CD14-positive monocyte (primary cell): ENCODE measurements at regions not wholly inside any gene's neighbourhood (a gene's known extent, or its start where the extent isn't known, plus 50 kb on each side); places are given as distances from the start of the nearest gene placed in this dataset.

Source experiments
- DNase-seq, 3 donors: peaks; one replicate each; pipeline ENCODE4 v3.0.0-alpha.2; 2011 to 2022
- H2AFZ ChIP-seq: 2 replicates; pipeline ENCODE4 v1.6.0; 2012; ENCODE audit warnings: mild to moderate bottlenecking, low read depth, low read length, inconsistent platforms; ENCODE audit not compliant: insufficient read depth, poor library complexity, severe bottlenecking
- H3K27ac ChIP-seq, 2 donors: 1 replicate in 1 of 2; 2 replicates in 1 of 2; pipeline ENCODE4 v1.5.1; 2012 to 2013; ENCODE audit warnings: low read length in 2 of 2, control low read depth in 1 of 2, inconsistent platforms in 1 of 2, low read depth in 1 of 2, mild to moderate bottlenecking in 1 of 2
- H3K27me3 ChIP-seq, 2 donors: one replicate each; pipeline versions ENCODE4 v1.6.0 to v1.6.1; 2011 to 2013; ENCODE audit warnings: low read length in 2 of 2; ENCODE audit not compliant: control insufficient read depth in 2 of 2, insufficient read depth in 2 of 2
- H3K36me3 ChIP-seq, 2 donors: replicated peaks in 1 of 2; 1 replicate in 1 of 2; 2 replicates in 1 of 2; pipeline versions ENCODE4 v1.5.1 to v1.6.1; 2012 to 2013; ENCODE audit warnings: low read length in 2 of 2, control low read depth in 1 of 2, inconsistent platforms in 1 of 2, mild to moderate bottlenecking in 1 of 2; ENCODE audit not compliant: insufficient read depth in 2 of 2, control insufficient read depth in 1 of 2
- H3K4me1 ChIP-seq, 2 donors: 1 replicate in 1 of 2; 2 replicates in 1 of 2; pipeline versions ENCODE4 v1.5.1 to v1.6.1; 2012 to 2013; ENCODE audit warnings: low read length in 2 of 2, control low read depth in 1 of 2, inconsistent platforms in 1 of 2, mild to moderate bottlenecking in 1 of 2, moderate library complexity in 1 of 2; ENCODE audit not compliant: insufficient read depth in 2 of 2, control insufficient read depth in 1 of 2
- H3K4me2 ChIP-seq: replicated peaks from 2 replicates; pipeline ENCODE3; 2012; ENCODE audit warnings: low read length, moderate library complexity, mild to moderate bottlenecking; ENCODE audit not compliant: poor library complexity, severe bottlenecking; ENCODE audit errors: extremely low read depth
- H3K4me3 ChIP-seq, 3 experiments: fragments of 200-600 bp in 1 of 3; sonication (generic) in 1 of 3; replicated peaks in 1 of 3; 1 replicate in 2 of 3; 2 replicates in 1 of 3; pipeline ENCODE4 v1.5.1; 2011 to 2013; ENCODE audit warnings: low read length in 3 of 3, mild to moderate bottlenecking in 3 of 3, control low read depth in 2 of 3, low read depth in 2 of 3, inconsistent platforms in 1 of 3, moderate library complexity in 1 of 3
- H3K79me2 ChIP-seq: 2 replicates; pipeline ENCODE4 v1.6.0; 2012; ENCODE audit warnings: mild to moderate bottlenecking, control low read depth, inconsistent platforms, low read length, moderate library complexity; ENCODE audit not compliant: insufficient read depth
- H3K9ac ChIP-seq: 2 replicates; pipeline ENCODE4 v1.6.0; 2017; ENCODE audit warnings: low read length, mild to moderate bottlenecking; ENCODE audit not compliant: insufficient read depth, poor library complexity, severe bottlenecking
- H3K9me3 ChIP-seq, 2 donors: replicated peaks in 1 of 2; 1 replicate in 1 of 2; 2 replicates in 1 of 2; pipeline versions ENCODE4 v1.5.1 to v1.6.1; 2012 to 2013; ENCODE audit warnings: low read length in 2 of 2, control low read depth in 1 of 2; ENCODE audit not compliant: control insufficient read depth in 1 of 2, insufficient read depth in 1 of 2
- H4K20me1 ChIP-seq: 2 replicates; pipeline ENCODE4 v1.6.0; 2012; ENCODE audit warnings: mild to moderate bottlenecking, low read length, control low read depth, moderate library complexity; ENCODE audit not compliant: insufficient read depth
- H3K27ac Mint-ChIP-seq, 7 donors: one replicate each; pipeline ENCODE4 v1.8.0; 2020; ENCODE audit warnings: mild to moderate bottlenecking in 7 of 7, mixed read lengths in 7 of 7, moderate library complexity in 6 of 7, inconsistent platforms in 2 of 7
- H3K27me3 Mint-ChIP-seq, 3 donors: one replicate each; pipeline ENCODE4 v1.8.0; 2021 to 2022; ENCODE audit warnings: low read depth in 3 of 3, mild to moderate bottlenecking in 3 of 3, mixed read lengths in 3 of 3, moderate library complexity in 3 of 3, inconsistent platforms in 1 of 3
- H3K36me3 Mint-ChIP-seq, 2 donors: one replicate each; pipeline ENCODE4 v1.8.0; 2020; ENCODE audit warnings: mixed read lengths in 2 of 2, inconsistent platforms in 1 of 2, mild to moderate bottlenecking in 1 of 2
- H3K4me1 Mint-ChIP-seq: one replicate; pipeline ENCODE4 v1.8.0; 2020; ENCODE audit warnings: mild to moderate bottlenecking, mixed read lengths
- H3K4me3 Mint-ChIP-seq, 2 donors: one replicate each; pipeline ENCODE4 v1.8.0; 2020; ENCODE audit warnings: mild to moderate bottlenecking in 2 of 2, mixed read lengths in 2 of 2, moderate library complexity in 1 of 2
- H3K9me3 Mint-ChIP-seq, 7 donors: one replicate each; pipeline ENCODE4 v1.8.0; 2020 to 2022; ENCODE audit warnings: mixed read lengths in 7 of 7, mild to moderate bottlenecking in 6 of 7, moderate library complexity in 6 of 7, inconsistent platforms in 2 of 7
- CTCF ChIP-seq: fragments of 200-600 bp; IDR thresholded peaks from one replicate; pipeline ENCODE4 v1.8.0; 2022; ENCODE audit warnings: antibody characterized with exemption, mild to moderate bottlenecking
- WGBS: methylation state at CpG from one replicate; pipeline ENCODE4 v1.1.5; 2013; ENCODE audit warnings: missing lambda C conversion rate; ENCODE audit not compliant: insufficient coverage; 5-methylcytosine and 5-hydroxymethylcytosine counted together
- intact Hi-C, 2 donors: fragments of 100-400 bp; cut with micrococcal nuclease; formaldehyde crosslinking; loops; one replicate each; pipeline versions ENCODE4 v1.15.0 to v1.15.1; 2023

DNA sequence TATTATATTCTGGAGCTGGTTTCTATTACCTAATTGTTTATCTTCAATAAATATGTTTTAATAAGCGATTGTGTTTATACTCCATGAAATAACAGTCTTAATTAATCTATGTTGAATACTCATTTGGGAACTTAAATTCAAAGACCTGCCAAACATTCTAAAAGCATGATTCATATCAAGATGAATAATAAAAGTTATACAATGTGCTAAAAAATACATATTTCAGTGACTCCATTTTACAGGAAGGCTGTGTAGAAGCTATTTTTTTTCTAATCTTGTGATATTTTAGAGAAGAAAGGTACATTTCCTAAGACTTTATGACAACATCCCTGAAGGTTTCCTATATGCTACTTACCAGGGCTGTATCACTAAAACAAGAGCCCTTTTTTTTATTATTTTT lies 417.9 kb downstream of the NFIB start:
- no peak overlapping the region for H2AFZ ChIP-seq
- TF ChIP-seq CTCF = no peak
- H3K9me3 ChIP-seq = no peaks in the 10 kb centered on the region
- no peaks in the 10 kb centered on the region for H3K27me3 ChIP-seq
- Mint-ChIP-seq H3K36me3 (no peaks in the 10 kb centered on the region), H3K9me3 (peaks cover 0 to 2% (median 0%) of the 10 kb centered on the region in 7 donors), H3K4me1 (no peaks in the 10 kb centered on the region), H3K27me3 (no peaks in the 10 kb centered on the region), H3K27ac (no peak overlapping the region), H3K4me3 (no peak overlapping the region)
- H3K4me1 ChIP-seq = no peaks in the 10 kb centered on the region
- intact Hi-C loops = no loop called here
- DNase-seq = no peak
- H3K36me3 ChIP-seq = no peaks in the 10 kb centered on the region
- no peaks in the 10 kb centered on the region for H4K20me1 ChIP-seq
- no peak overlapping the region for H3K4me3 ChIP-seq
- no peaks in the 10 kb centered on the region for H3K79me2 ChIP-seq
- H3K4me2 ChIP-seq = no peak overlapping the region
- H3K27ac ChIP-seq = no peak overlapping the region
- WGBS = no CpG with 5 or more reads among the region's 1 CpG
- no peak overlapping the region for H3K9ac ChIP-seq

- Histone ChIP-seq H3K4me1 (no peaks in the 10 kb centered on the region), H4K20me1 (no peaks in the 10 kb centered on the region), H3K36me3 (no peaks in the 10 kb centered on the region), H3K79me2 (no peaks in the 10 kb centered on the region), H3K27ac (no peak overlapping the region), H3K4me2 (no peak overlapping the region), H3K4me3 (no peak overlapping the region), H3K27me3 (no peaks in the 10 kb centered on the region), H3K9me3 (no peaks in the 10 kb centered on the region), H3K9ac (no peak overlapping the region), H2AFZ (no peak overlapping the region)
- H3K4me1 Mint-ChIP-seq = no peaks in the 10 kb centered on the region
- WGBS = no CpG with 5 or more reads among the region's 1 CpG
- no peaks in the 10 kb centered on the region for H3K27me3 Mint-ChIP-seq
- H3K27ac Mint-ChIP-seq = no peak overlapping the region
- TF ChIP-seq CTCF = no peak
- no peaks in the 10 kb centered on the region for H3K36me3 Mint-ChIP-seq
- H3K4me3 Mint-ChIP-seq = no peak overlapping the region
- H3K9me3 Mint-ChIP-seq = peaks cover 3 to 13% (median 8%) of the 10 kb centered on the region in 7 donors
- intact Hi-C loops = no loop called here
- DNase-seq = no peak
Measured at GRCh38 chr9:13885258-13885657, 428.7 kb downstream of the NFIB start.
